Ovary (tissue), 7 donors: ENCODE measurements at regions not wholly inside any gene's neighbourhood (a gene's known extent, or its start where the extent isn't known, plus 50 kb on each side); places are given as distances from the start of the nearest gene placed in this dataset.

Experiments used
- DNase-seq, 5 donors: peaks; one replicate each; pipeline ENCODE4 v3.0.0-alpha.2; 2019 to 2020
- H3K27ac ChIP-seq, 2 donors: fragments of 200-600 bp; one replicate each; pipeline versions ENCODE4 v1.5.1 to v1.8.0; 2019 to 2022
- H3K27me3 ChIP-seq: fragments of 200-600 bp; one replicate; pipeline ENCODE4 v1.8.0; 2022
- H3K36me3 ChIP-seq: fragments of 200-600 bp; sonication (generic); one replicate; pipeline ENCODE4 v1.5.1; 2019
- H3K4me1 ChIP-seq: one replicate; pipeline ENCODE4 v1.8.1; 2013; ENCODE audit warnings: mild to moderate bottlenecking, moderate library complexity; ENCODE audit not compliant: insufficient read depth
- H3K4me3 ChIP-seq: fragments of 200-600 bp; sonication (generic); one replicate; pipeline ENCODE4 v1.5.1; 2017
- H3K9me3 ChIP-seq, 2 donors: fragments of 200-600 bp in 1 of 2; sonication (generic) in 1 of 2; one replicate each; pipeline versions ENCODE4 v1.5.1 to v1.8.1; 2013 to 2019; ENCODE audit warnings: mild to moderate bottlenecking in 1 of 2, moderate library complexity in 1 of 2
- CTCF ChIP-seq, 3 donors: fragments of 450-650 bp in 2 of 3; fragments of 200-600 bp in 1 of 3; IDR thresholded peaks; one replicate each; pipeline versions ENCODE4 v1.5.1 to v1.8.0; 2016 to 2022; ENCODE audit warnings: antibody characterized with exemption in 3 of 3, mild to moderate bottlenecking in 1 of 3
- EP300 ChIP-seq: sonication (generic); formaldehyde crosslinking; IDR thresholded peaks from one replicate; pipeline ENCODE4 v1.6.1; 2017; ENCODE audit warnings: antibody characterized with exemption
- POLR2A ChIP-seq: fragments of 450-650 bp; IDR thresholded peaks from one replicate; pipeline ENCODE4 v1.6.1; 2017; ENCODE audit warnings: antibody characterized with exemption, mild to moderate bottlenecking, moderate library complexity
- WGBS, 3 donors: extraction: QIAGEN DNeasy Blood & Tissue Kit in 1 of 3; methylation state at CpG; one replicate each; pipeline versions ENCODE4 v1.1.5 to v1.1.7; 2013 to 2017; 5-methylcytosine and 5-hydroxymethylcytosine counted together
- intact Hi-C, 4 donors: fragments of 100-400 bp; cut with DNase I; formaldehyde crosslinking; loops; one replicate each; pipeline versions ENCODE4 v1.11.0 to v1.15.1; 2022 to 2023
- donor health status: DM: no; HTN: no; CAD: no; lungs with moderate emphysema.
- donor health status: DM: no; HTN: no; CAD: no.
- donor health status: Bipolar disorder and iron deficiency.
- donor health status: DM: no; HTN: no; CAD: no.
- donor health status: DM: yes; HTN: yes; CAD: no.

DNA sequence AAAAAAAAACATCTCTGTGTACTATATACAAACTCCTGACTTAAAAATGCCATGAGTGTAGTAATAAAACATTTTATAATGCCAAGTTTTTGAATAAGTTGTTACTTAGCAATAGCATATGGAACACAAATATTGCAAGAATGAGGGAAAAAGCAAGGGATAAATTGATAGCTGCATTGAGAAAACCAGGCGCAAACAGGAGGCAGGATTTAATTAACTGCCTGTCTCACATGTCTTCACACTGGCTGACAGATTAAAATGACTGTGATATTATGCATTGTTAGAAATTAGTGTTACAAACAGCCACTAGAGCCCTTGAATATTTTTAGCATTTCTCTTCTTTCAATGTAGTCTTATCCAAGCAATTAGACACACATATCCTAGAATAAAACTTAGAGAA, 1817.5 kb upstream of the NUDT12 start:
- H3K36me3 ChIP-seq: no peaks in the 10 kb centered on the region
- no peaks in the 10 kb centered on the region for H3K27me3 ChIP-seq
- no peak overlapping the region for H3K4me3 ChIP-seq
- H3K27ac ChIP-seq: no peak overlapping the region
- TF ChIP-seq POLR2A (no peak), EP300 (no peak), CTCF (IDR thresholded peaks at IDR 0.05) (no peak)
- intact Hi-C loops: no loop called here
- no peak for DNase-seq
- 91 to 99% (median 92%) methylated on average over 1 of the region's 1 CpG for WGBS, 3 donors
- H3K9me3 ChIP-seq: no peaks in the 10 kb centered on the region
- no peaks in the 10 kb centered on the region for H3K4me1 ChIP-seq

GRCh38 chr5:105371169-105371568, 1808.6 kb upstream of the NUDT12 start:
- Histone ChIP-seq H3K4me3 (no peak overlapping the region), H3K4me1 (no peaks in the 10 kb centered on the region), H3K36me3 (no peaks in the 10 kb centered on the region), H3K27me3 (no peaks in the 10 kb centered on the region), H3K27ac (no peak overlapping the region), H3K9me3 (no peaks in the 10 kb centered on the region)
- intact Hi-C loops: no loop called here
- DNase-seq: no peak
- TF ChIP-seq POLR2A (no peak), CTCF (IDR thresholded peaks at IDR 0.05) (no peak), EP300 (no peak)
- WGBS, 3 donors: 43 to 49% (median 45%) methylated on average over 2 of the region's 2 CpGs

DNA sequence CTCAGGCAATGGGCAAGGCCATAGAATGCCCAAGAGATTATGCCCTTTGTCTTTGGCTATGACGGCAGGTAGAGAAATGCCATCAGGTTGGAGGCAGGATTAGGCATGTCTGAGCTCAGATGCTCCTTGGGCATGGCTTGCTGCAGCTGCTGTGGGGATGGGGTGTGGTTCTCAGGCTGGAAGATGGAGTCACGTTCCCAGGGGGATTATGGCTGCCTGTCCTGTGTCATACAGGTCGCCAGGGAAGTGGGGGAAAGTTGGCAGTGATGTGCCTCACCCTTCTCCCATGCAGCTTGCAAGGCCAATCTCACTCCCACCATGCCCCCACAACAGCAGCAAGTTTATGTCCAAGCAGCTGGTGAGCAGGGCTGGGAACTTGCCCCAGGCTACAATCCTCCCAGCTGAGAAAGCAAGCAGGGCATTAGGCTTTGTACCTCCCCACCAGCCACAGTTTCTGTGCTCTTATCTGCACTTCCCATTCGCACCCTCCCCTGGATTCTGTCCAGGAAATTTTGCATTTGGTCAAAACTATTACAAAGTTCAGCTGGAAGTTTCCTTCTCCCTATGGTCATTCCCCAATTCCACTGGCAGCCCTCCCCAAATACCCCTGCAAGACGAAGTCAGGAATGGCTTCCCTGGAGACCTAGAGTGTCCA, 1788.0 kb upstream of the NUDT12 start:
- 77 to 85% (median 80%) methylated on average over 5 of the region's 5 CpGs for WGBS, 3 donors
- Histone ChIP-seq H3K27me3 (no peaks in the 10 kb centered on the region), H3K27ac (no peak overlapping the region), H3K36me3 (no peaks in the 10 kb centered on the region), H3K9me3 (no peaks in the 10 kb centered on the region), H3K4me1 (no peaks in the 10 kb centered on the region), H3K4me3 (no peak overlapping the region)
- TF ChIP-seq POLR2A (no peak), EP300 (no peak), CTCF (IDR thresholded peaks at IDR 0.05) (no peak)
- DNase-seq: no peak
- intact Hi-C loops: no loop called here

DNA sequence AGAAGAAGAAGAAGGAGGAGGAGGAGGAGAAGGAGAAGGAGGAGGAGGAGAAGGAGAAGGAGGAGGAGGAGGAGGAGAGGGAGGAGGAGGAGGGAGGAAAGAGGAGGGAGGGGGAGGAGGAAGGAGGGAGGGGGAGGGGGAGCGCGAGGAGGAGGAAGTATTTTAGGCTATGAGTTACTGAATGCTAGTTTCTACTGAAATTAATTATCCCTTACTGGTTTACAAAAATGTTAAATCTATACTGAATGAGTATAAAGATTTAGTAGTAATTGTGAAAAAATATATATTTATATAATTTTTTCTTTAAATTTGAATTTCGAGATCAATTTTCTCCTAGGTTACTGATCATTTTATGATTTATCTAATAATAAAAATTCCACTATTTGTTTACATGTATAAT, 1769.0 kb upstream of the NUDT12 start:
- DNase-seq: no peak
- Histone ChIP-seq H3K27me3 (no peaks in the 10 kb centered on the region), H3K9me3 (no peaks in the 10 kb centered on the region), H3K27ac (no peak overlapping the region), H3K36me3 (no peaks in the 10 kb centered on the region), H3K4me1 (no peaks in the 10 kb centered on the region), H3K4me3 (no peak overlapping the region)
- TF ChIP-seq EP300: no peak
- no peak for TF ChIP-seq POLR2A
- no peak for TF ChIP-seq CTCF (IDR thresholded peaks at IDR 0.05)
- intact Hi-C loops: no loop called here
- 80 to 93% (median 87%) methylated on average over 3 of the region's 3 CpGs for WGBS, 3 donors
